ENCODE measurements at regions not wholly inside any gene's neighbourhood (a gene's known extent, or its start where the extent isn't known, plus 50 kb on each side); places are given as distances from the start of the nearest gene placed in this dataset.

DNA sequence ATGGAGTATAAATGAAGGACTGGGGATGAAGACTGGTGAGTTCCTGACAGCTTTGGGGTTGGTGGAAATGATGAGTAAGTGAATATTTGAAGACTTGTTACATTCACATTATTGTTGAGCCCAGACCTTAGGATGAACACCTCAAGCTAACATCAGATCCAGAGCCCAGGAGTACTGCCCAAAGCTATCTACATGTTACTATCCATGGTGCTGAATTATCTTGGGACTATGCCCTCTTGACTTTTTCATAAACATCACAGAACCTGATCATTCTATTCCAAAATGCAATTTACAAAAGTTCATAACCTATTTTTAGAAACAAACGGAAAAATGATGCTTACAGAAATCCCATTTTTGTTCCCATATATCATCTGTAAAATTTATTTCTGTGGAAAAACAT, 613.3 kb downstream of the TUSC7 start:
- no peak for DNase-seq

DNA sequence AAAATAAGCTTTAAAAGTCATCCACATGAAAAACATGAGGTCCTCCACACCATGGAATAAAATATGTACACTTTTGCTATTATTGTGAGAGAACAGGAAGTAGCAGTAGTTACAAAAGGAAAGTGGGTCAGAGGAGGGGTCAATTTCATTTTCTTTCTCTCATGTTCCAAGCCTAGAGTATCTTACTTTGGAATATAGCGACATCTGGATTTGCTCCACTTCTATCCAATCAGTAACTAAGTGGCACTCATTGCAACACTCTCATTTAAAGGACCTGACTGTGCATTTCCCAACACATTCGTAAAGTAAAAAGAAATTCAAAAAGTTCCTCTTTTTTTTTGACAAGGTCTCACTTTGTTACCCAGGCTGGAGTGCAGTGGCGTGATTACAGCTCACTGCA, 637.3 kb downstream of the TUSC7 start:
- no peak for DNase-seq

DNA sequence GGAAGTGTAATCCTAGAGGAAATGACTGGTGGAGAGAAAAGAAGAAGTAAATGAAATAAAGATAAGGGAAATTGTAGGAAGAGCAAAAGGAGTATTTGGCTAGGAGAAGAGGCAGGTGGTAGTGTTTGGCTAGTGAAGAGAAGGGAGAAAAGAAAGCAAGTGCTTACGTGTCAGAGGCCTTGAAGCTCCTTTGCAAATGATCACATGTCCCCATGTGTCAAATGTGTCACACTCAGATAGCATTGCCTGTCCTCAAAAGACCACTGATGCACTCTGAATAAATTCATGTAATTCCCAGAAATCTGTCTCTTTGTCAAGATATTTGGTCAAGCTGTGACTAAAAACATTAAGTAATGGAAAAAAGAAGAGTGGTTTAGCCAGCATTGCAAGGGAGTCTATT, 639.3 kb downstream of the TUSC7 start:
- DNase-seq, result no peak

DNA sequence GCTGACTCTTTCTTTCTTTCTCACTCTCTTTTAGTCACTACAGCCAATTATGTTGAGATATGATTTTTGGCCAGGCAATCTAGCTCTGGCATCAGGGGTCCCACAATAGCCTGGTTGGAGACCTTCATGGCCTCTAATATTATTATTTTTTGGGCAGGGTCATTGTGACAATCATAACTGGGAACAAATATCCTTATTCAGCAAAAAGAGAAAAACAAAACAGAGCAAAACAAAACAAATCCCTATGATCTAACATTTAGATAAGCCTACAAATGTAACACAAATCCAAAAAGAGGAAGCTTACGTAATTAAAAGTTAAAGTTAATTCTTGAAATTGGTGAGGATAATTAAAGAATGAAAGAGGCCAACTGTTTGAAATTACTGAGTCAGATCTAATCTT, 640.0 kb downstream of the TUSC7 start:
- no peak for DNase-seq

DNA sequence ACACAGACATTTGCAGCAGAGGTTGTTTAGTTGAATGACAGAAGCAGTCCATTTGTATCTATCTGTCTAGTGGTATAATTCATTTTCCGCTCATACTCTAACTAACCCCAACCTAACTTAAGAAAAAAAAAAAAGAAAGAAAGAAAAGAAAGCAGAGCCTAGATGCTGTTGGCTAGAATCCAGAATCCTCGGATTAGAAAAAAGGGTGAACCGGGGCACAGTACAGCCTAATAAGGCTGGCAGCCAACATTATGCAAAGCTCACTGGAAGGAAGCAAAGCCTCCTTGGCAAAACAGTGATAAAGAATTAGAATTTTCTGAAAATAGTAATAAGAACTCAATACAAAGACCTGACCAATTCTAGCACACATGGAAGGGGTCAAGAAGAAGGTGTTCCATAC, 640.8 kb downstream of the TUSC7 start:
- no peak for DNase-seq

DNA sequence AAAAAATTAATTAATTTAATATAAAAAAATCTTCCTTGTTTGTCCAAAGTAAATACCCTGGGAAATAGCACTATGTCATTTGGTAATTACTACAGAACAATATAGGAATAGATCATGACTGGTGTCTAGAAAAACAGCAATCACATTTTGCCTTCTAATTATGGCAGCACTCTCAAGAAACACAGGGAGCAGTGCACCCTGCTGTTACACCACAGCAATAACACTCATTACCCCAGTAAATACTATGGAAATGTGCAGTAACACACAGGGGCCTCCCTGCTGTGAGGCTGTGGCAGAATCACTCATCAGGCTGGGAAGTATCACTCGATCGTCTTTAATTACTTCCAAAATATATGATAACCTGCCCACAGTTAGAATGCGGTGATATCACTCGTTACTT, 646.0 kb downstream of the TUSC7 start:
- no peak for DNase-seq

DNA sequence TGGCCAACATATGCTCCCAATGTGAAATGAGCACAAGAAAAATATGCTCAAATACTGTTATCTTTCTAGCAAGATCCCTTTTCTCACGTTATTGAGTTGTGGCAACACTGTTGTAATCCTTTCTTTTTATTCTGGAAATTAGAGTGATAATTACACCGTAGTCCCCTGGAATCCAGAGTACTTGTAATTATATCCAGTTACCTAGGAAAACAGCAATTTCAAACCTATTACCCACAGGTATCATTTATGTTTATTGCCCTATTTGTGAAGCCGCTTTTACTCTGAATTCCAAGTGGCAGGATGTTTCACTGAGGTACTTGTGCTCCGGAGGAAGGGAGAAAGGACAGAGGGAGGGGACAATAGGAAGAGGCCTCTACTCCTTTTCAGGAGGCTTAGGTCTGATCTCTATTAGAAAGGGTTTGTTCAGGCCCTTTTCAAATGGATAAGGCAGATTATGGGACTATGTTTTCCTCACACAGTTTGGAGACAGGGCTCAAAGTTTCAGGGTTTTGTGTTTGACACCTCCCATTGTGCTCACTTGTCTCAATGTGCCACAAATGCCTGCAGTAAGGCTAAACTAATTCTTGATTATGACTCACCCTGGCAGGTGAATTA, 646.6 kb downstream of the TUSC7 start:
- no peak for DNase-seq

DNA sequence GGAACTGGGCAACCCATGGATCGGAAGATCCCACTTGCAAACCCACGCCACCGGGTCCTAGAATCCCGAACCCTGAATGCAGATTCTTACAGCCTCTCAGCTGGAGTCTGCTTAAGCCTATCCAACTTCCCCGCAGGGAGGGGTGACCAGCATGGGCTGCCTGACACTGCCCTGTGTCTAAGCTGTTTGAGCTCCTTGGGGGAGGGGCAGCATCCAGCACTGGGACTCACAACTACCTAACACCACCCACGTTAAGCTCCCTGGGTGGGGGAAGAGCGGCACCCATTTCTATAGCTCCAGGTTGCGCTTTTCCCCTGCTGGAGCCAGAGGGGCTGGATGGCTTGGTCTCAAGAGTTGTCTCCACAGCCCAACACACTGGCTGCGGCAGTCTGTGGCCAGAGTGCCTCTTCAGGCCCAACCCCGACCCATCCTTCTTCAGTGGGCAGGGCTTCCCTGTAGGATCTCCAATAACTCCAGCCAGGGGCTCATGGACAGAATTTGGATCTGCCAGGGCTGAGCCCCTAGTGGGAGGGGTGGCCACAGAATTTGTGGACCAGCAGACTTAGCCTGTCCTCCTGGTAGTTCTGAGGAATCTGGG, 649.2 kb downstream of the TUSC7 start:
- no peak for DNase-seq

DNA sequence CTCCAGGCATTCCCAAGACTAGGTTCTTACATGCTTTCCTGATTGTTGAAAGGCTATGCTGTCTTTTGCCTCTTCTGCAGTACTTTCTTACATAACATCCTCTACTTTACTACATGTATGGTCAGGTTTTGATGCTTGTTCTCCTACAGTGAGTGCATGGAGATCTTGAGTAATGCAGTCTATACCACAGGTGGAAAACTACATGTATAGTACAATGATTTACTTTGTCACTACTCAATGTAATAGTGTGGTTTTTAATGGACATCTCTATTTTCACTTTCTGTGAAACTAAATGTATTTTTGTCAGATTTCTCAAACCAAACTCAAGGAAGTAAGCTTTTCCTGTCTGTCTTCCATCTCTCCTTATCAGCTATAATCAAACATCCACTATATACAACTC, 657.0 kb downstream of the TUSC7 start:
- DNase-seq, result no peak

DNA sequence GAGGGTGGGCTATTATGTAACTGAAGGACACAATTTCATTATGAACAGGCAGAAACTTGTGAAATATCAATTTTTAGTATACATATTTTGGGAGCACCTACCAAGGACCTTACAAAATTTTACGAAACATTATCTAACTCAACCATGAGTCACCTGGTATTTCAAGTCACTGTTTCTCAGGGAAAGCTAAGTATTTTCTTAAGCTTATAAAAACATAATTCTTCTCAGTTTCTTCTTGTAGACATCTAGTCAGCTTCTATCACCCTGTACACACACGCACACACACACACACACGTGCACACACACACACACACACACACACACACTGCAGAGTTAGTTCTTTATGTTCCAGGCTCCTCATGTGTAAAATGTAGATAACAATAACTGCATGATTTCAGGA, 658.3 kb downstream of the TUSC7 start:
- no peak for DNase-seq

DNA sequence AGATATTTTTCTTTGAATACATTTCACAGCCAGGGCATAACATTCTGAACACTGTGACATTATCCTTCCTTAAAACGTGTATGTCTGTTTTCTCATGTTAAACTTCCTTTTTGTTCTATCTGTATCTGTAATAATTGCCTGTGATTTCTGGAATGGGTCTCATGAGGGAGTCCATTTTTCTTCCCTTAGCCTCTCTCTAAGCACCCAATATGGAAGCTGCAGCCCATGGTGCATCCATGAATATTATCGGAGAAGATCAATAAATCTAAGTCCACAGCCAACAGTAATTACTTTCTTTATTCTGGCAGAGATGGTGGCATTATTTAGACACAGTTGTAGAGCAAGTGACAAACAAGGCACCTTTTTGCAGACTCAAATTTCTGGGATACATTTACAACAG, 671.1 kb downstream of the TUSC7 start:
- no peak for DNase-seq

DNA sequence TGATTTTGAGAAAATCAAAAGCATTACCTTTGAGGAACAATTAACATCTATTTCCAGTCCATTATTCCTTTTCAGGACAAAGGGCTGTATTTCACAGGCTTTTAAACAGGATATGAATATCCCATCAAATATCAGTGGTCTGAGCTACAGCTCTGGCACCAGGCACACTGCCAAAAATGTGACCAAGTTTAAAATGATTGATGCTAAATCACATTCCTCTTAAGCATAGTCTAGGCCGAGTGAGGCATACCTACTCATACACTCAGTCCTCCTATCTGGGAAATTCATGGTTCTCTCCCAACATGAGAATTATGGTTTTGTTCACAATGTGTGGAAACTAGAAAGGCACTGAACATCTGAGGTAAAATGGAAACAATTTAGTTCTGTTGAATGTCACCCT, 683.5 kb downstream of the TUSC7 start:
- DNase-seq, result no peak

DNA sequence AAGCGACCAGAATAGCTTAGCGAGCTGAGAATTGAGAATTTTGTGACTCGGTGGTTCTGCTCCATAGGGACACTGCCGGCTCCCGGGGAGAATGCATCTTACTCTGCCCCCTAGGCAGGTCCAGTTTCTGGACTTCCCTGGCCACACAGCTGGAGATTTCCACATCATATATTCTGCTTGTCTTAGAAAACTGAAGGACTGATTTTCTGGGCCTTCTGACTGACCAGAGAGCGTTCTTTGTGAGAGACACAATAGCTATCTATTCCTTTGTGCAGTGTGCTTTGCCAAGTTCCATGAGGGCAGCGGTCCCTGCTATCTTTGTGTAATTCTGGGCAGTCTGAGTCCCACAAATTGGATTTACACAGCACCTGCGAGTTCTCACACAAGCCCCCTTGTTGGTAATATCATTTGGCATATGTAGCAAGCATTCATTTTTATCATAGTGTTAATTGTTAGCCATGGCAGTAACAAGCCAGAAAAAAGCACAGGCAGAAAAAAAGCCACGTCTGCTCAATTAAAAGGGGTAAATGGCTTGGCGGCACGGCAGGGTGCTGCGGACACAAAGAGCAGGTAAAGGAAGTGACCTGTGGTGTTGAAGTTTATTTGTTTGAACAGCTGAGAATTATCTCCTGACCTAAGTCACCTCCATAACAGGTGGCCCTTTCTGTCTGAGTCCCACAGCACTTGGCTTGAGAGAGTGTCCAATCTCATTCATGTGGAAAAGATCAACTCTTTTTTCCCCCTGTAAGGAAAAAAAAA, 688.7 kb downstream of the TUSC7 start:
- DNase-seq, result no peak

DNA sequence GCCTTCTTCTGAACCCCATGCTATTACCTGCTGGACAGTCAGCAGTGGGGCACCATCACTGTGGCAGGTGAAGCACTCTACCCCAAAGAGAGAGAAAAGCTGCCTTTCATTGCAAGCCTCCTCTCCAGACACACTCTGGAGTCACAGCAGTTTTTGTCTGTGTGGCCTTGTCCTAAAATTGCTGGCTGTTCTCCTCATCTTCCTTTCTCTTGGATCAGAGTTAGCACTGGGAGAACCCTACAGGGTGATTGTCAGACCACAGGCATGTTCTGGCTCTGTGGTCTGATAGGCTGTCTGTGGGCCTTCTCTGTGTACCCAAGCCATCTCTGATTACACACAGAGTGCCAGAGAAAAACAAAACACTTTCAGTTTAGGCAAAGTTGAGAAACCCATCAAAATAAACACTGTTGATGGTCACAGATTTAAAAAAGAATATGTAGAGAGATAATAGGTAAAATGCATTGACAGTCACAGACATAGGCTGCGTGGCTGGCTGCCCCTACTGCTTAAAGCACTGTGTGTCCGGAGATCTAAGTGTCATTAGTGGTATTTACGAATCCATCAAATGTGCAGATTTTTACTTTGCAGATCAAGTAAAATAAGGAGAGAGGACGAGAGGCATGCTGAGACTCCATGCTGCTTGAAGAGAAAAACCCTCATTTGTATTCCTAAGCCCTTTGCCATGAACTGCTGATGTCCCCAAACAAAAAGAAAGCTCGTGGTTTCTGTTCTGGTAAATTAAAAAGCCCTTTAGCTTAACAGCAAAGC, 689.9 kb downstream of the TUSC7 start:
- DNase-seq, result no peak

DNA sequence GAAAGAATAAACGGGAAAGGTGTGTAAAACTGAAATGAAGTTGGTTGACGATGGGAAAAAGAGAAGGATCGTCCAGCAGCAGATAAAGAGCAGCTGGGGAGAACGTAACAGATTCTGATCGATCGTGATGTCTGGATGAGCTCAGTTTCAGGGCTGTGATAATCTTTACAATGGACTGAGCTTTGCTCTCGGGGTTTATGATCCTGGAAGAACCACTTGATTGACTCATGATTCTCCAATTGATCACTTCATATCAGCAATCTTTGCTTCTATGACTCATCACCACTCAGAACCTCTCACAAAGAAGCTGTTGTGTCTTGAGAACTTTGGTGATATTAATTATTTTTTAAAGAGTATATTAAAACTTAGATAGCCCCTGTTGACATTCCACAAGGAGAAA, 690.7 kb downstream of the TUSC7 start:
- DNase-seq, result no peak

DNA sequence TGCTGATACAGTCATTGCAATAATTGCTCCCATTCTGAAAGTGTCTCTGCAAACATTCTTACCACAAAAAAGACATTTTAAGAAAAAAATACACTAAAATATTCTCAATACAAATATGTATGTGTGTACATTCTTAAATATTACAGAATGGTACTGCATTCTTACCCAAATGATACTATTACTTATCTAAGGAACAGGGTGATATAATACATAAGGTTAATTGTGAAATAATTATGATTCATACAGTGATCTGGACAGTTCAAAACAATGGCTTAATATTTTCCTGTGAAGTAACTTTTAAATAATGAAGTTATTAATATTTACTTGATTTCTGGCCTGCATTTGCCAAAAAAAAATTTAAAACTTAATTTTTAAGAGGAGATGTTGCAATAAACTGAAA, 694.6 kb downstream of the TUSC7 start:
- DNase-seq, result no peak

DNA sequence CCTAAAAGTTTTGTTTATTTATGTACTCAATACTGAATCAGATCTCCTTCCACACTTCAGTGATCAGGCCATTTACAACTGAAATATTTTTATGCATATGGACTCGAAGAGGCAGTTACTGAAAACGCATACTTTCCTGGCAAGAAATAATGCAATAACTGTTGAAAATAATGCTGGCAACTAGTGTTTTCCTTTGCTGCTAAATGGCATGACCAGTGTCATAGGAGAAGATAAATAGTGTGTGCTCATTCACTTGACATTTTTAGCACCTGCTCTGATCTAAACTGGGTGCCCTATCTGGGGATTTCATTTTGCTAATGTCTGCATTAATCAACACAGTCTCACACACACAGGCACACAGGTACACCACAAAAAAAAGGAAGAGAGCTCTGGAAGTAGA, 695.2 kb downstream of the TUSC7 start:
- DNase-seq, result no peak

DNA sequence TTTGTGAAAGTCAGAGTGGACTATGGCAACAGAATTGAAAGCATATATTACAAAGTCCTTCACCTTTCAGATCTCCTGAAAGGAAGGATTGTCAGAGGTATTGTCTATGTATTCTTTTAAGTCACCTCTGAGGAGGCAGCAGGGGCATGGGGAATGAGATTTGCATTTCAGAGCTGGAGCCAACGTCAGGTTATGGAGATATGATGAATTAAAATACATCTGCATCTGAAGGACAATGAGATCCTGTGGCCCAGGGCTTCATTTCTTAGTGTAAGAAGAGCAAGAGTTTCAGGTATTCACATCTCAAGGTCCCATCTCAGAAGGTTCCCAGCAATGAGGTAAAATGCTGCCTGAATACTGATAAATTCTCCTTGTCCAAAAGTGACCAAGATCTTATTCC, 695.8 kb downstream of the TUSC7 start:
- DNase-seq, result no peak

DNA sequence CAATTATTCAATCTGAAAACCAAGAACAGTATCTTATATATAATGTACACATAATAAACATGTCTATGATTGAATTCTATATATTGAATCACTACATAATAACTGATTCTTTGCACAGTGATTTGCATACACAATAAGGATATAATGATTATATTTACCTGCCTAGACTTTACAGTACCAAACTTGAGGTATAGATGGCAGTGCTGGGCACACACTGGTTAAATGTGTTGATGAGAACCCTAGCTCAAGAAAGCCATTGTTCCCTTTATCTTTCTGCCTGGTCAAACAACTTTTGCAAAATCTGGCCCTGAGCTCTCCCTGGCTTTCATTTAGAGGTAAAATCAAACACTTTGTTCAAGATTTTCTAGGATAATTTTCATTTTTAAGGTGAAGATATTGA, 697.7 kb downstream of the TUSC7 start:
- DNase-seq, result no peak

DNA sequence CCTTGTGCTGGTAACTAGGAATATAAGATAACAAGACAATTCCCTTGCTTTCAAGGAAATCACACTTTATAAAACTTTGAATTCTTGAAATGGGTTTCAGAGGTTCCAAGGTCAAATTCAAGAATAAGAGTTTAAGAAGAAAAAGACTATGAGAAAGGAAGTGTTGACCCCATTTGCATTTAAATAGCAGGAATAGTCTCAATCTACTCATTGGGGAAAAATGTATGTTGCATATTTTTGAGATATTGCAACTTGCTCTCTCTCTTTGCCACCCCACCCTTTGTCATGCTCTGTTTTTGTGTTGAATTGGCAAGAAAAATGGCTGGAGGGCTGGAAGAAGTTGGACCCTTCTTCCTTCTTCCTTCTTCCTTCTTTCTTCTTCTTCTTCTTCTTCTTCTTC, 699.2 kb downstream of the TUSC7 start:
- DNase-seq, result no peak

DNA sequence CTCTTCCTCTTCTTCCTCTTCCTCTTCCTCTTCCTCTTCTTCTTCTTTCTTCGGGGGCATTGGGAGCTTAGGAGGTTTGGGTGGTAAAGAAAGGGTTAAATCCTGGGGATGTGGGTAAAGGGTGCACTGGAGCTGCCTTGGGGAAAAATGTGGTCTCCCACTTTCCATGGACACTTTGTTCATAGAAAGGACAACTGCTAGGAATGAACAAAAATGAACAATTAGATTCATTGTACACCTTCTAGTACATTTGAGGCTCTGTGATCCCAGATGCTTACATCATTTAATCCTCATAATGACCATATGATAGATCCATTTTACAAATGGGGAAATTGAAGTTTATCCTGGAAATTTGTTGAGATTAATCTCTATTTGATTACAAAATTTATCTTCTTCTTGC, 699.7 kb downstream of the TUSC7 start:
- DNase-seq, result no peak

DNA sequence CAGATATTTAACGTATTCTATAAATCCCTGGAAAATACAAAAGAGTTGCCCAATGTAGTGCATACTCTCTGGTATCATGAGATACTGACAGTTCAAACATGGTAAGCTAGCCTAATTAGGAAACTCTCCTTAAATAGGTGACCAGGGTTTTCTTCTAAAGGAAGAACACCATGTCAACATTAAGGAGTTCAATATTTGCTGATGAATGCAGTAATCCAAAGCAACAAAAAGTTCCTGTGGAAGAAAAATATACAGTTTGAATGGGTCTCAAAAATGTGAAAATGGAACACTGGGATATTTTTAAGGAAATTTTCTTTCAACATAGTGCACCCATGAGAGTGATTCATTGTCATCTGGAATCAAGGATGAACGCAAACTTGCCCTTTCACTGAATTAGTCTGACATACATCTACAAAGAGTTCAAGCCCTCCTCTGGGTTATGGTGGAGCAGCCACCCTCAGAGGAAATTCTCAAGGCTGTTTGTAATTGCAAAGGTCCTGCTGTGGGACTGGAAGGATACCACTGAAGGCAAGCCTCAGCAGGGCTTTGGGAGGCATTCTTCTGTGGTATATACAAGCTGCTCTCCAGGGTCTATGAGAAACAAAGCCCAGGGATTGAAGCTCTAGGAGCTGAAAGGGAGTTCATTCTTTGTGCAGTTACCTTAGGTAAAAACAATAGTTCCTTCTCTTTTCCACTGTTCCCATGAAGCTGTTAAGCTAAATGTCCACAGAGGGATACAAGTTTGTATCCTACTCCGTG, 700.3 kb downstream of the TUSC7 start:
- DNase-seq, result no peak

DNA sequence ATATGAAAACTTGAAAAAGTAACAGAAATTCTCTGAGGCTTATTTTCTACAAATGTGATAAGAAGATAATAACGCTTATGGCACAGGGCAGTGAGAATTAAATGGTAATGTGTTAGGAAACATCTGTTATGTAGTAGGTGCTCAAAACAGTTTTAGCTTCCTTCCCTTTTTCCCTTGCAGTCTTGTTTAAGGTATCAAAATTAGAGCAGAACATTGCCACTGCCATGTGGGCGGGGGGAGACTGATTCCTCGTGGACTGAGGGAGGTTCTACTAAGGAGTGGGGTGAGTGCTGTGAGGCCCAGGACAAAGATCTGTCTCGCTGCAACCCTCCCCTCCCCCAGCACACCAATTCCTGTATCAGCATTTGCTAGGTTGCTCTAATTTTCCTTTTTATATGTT, 702.4 kb downstream of the TUSC7 start:
- DNase-seq, result no peak
